ENCODE measurements at regions not wholly inside any gene's neighbourhood (a gene's known extent, or its start where the extent isn't known, plus 50 kb on each side); places are given as distances from the start of the nearest gene placed in this dataset.

- H3K4me3 Mint-ChIP-seq: no peak overlapping the region
- DNase-seq: no peak
- peak; percentile 33 for ATAC-seq
- H3K36me3 Mint-ChIP-seq (ENCODE audit: low read depth): no peaks in the 10 kb centered on the region
- no peak overlapping the region for H3K27ac Mint-ChIP-seq
- H3K4me1 Mint-ChIP-seq: peaks cover 12% of the 10 kb centered on the region
- peaks cover 14% of the 10 kb centered on the region for H3K27me3 Mint-ChIP-seq
- H3K9me3 Mint-ChIP-seq: peaks cover 3% of the 10 kb centered on the region
Observed at GRCh38 chr15:70327856-70328678, 230.3 kb upstream of the TLE3 start.

GRCh38 chr15:70327328-70327855 lies 229.7 kb upstream of the TLE3 start:
- Mint-ChIP-seq H3K9me3 (peaks cover 3% of the 10 kb centered on the region), H3K27ac (no peak overlapping the region), H3K4me3 (no peak overlapping the region), H3K27me3 (peaks cover 14% of the 10 kb centered on the region), H3K36me3 (ENCODE audit: low read depth) (no peaks in the 10 kb centered on the region), H3K4me1 (peaks cover 12% of the 10 kb centered on the region)
- ATAC-seq: no peak
- DNase-seq: no peak

GRCh38 chr15:70324001-70324974 lies 226.6 kb upstream of the TLE3 start:
- Mint-ChIP-seq H3K27ac (no peak overlapping the region), H3K36me3 (ENCODE audit: low read depth) (no peaks in the 10 kb centered on the region), H3K4me1 (peaks cover 18% of the 10 kb centered on the region), H3K4me3 (no peak overlapping the region), H3K27me3 (peaks cover 12% of the 10 kb centered on the region), H3K9me3 (no peaks in the 10 kb centered on the region)
- ATAC-seq (no peak), DNase-seq (no peak)

- ATAC-seq (no peak), DNase-seq (no peak)
- no peaks in the 10 kb centered on the region for H3K9me3 Mint-ChIP-seq
- peaks cover 8% of the 10 kb centered on the region for H3K27me3 Mint-ChIP-seq
- no peaks in the 10 kb centered on the region for H3K36me3 Mint-ChIP-seq (ENCODE audit: low read depth)
- no peak overlapping the region for H3K4me3 Mint-ChIP-seq
- H3K27ac Mint-ChIP-seq: no peak overlapping the region
- H3K4me1 Mint-ChIP-seq: peaks cover 22% of the 10 kb centered on the region
Observed at GRCh38 chr15:70323111-70323851, 225.6 kb upstream of the TLE3 start.

GRCh38 chr15:70322051-70322668 lies 224.4 kb upstream of the TLE3 start:
- H3K4me1 Mint-ChIP-seq: peaks cover 16% of the 10 kb centered on the region
- no peaks in the 10 kb centered on the region for H3K36me3 Mint-ChIP-seq (ENCODE audit: low read depth)
- ATAC-seq (no peak), DNase-seq (no peak)
- no peaks in the 10 kb centered on the region for H3K9me3 Mint-ChIP-seq
- H3K27ac Mint-ChIP-seq: no peak overlapping the region
- no peak overlapping the region for H3K4me3 Mint-ChIP-seq
- peaks cover under 1% of the 10 kb centered on the region for H3K27me3 Mint-ChIP-seq

- Mint-ChIP-seq H3K27ac (no peak overlapping the region), H3K36me3 (ENCODE audit: low read depth) (no peaks in the 10 kb centered on the region), H3K9me3 (no peaks in the 10 kb centered on the region), H3K4me1 (peaks cover 15% of the 10 kb centered on the region), H3K4me3 (no peak overlapping the region), H3K27me3 (no peaks in the 10 kb centered on the region)
- no peak for ATAC-seq
- DNase-seq: no peak
Observed at GRCh38 chr15:70321172-70321819, 223.6 kb upstream of the TLE3 start.

- no peak overlapping the region for H3K4me3 Mint-ChIP-seq
- peaks cover 2% of the 10 kb centered on the region for H3K27me3 Mint-ChIP-seq
- peaks cover 15% of the 10 kb centered on the region for H3K4me1 Mint-ChIP-seq
- no peak overlapping the region for H3K27ac Mint-ChIP-seq
- no peaks in the 10 kb centered on the region for H3K36me3 Mint-ChIP-seq (ENCODE audit: low read depth)
- no peak for DNase-seq
- no peak for ATAC-seq
- H3K9me3 Mint-ChIP-seq: no peaks in the 10 kb centered on the region
Observed at GRCh38 chr15:70320482-70320881, 222.8 kb upstream of the TLE3 start.

GRCh38 chr15:70320077-70320476 lies 222.4 kb upstream of the TLE3 start:
- Mint-ChIP-seq H3K4me1 (peaks cover 15% of the 10 kb centered on the region), H3K36me3 (ENCODE audit: low read depth) (no peaks in the 10 kb centered on the region), H3K4me3 (no peak overlapping the region), H3K9me3 (no peaks in the 10 kb centered on the region), H3K27ac (no peak overlapping the region), H3K27me3 (peaks cover 2% of the 10 kb centered on the region)
- ATAC-seq (no peak), DNase-seq (no peak)

- H3K9me3 Mint-ChIP-seq: no peaks in the 10 kb centered on the region
- DNase-seq (no peak), ATAC-seq (no peak)
- H3K36me3 Mint-ChIP-seq (ENCODE audit: low read depth): no peaks in the 10 kb centered on the region
- no peak overlapping the region for H3K27ac Mint-ChIP-seq
- H3K4me1 Mint-ChIP-seq: peaks cover 15% of the 10 kb centered on the region
- no peak overlapping the region for H3K4me3 Mint-ChIP-seq
- peaks cover 2% of the 10 kb centered on the region for H3K27me3 Mint-ChIP-seq
Observed at GRCh38 chr15:70319466-70319865, 221.7 kb upstream of the TLE3 start.

GRCh38 chr15:70318594-70319465 lies 221.1 kb upstream of the TLE3 start:
- Mint-ChIP-seq H3K4me3 (no peak overlapping the region), H3K4me1 (peaks cover 15% of the 10 kb centered on the region), H3K9me3 (no peaks in the 10 kb centered on the region), H3K27me3 (peaks cover 2% of the 10 kb centered on the region), H3K36me3 (ENCODE audit: low read depth) (no peaks in the 10 kb centered on the region), H3K27ac (no peak overlapping the region)
- ATAC-seq (no peak), DNase-seq (no peak)

- DNase-seq (no peak), ATAC-seq (no peak)
- Mint-ChIP-seq H3K4me1 (peaks cover 14% of the 10 kb centered on the region), H3K27ac (no peak overlapping the region), H3K4me3 (no peak overlapping the region), H3K36me3 (ENCODE audit: low read depth) (no peaks in the 10 kb centered on the region), H3K27me3 (peaks cover 4% of the 10 kb centered on the region), H3K9me3 (no peaks in the 10 kb centered on the region)
Observed at GRCh38 chr15:70316059-70316600, 218.4 kb upstream of the TLE3 start.

- ATAC-seq (no peak), DNase-seq (no peak)
- Mint-ChIP-seq H3K27ac (no peak overlapping the region), H3K27me3 (peaks cover 8% of the 10 kb centered on the region), H3K9me3 (no peaks in the 10 kb centered on the region), H3K4me3 (no peak overlapping the region), H3K36me3 (ENCODE audit: low read depth) (no peaks in the 10 kb centered on the region), H3K4me1 (peaks cover 10% of the 10 kb centered on the region)
Observed at GRCh38 chr15:70315431-70315830, 217.7 kb upstream of the TLE3 start.

Measured in activated naive CD8-positive, alpha-beta T cell treated with anti-CD3 and anti-CD28 coated beads, Interleukin-2, amount 50 U/mL, for 24 hours (primary cell).